SJSA1 (cell line): ENCODE measurements at regions not wholly inside any gene's neighbourhood (a gene's known extent, or its start where the extent isn't known, plus 50 kb on each side); places are given as distances from the start of the nearest gene placed in this dataset.
A peak's percentile ranks its signal among the peaks of the same experiment; 100 is the strongest.

Source experiments
- DNase-seq, 2 experiments: peaks; one replicate each; pipeline ENCODE4 v3.0.0-alpha.2; 2015 to 2020; ENCODE audit warnings: low spot score in 2 of 2, low read depth in 1 of 2
- H3K27ac ChIP-seq: fragments of 250-450 bp; sonication (Bioruptor Pico); 2 replicates; pipeline ENCODE4 v1.5.1; 2020; ENCODE audit warnings: mild to moderate bottlenecking, moderate library complexity
- H3K27me3 ChIP-seq: fragments of 250-450 bp; sonication (Bioruptor Pico); replicated peaks from 2 replicates; pipeline ENCODE4 v1.5.1; 2020; ENCODE audit warnings: mild to moderate bottlenecking, moderate library complexity
- H3K36me3 ChIP-seq: fragments of 250-450 bp; sonication (Bioruptor Pico); 2 replicates; pipeline ENCODE4 v1.5.1; 2020; ENCODE audit warnings: mild to moderate bottlenecking
- H3K4me1 ChIP-seq: fragments of 250-450 bp; sonication (Bioruptor Pico); replicated peaks from 2 replicates; pipeline ENCODE4 v1.6.1; 2021; ENCODE audit warnings: mild to moderate bottlenecking
- H3K4me3 ChIP-seq: fragments of 250-450 bp; sonication (Bioruptor Pico); 2 replicates; pipeline ENCODE4 v1.5.1; 2020; ENCODE audit warnings: mild to moderate bottlenecking
- H3K9me3 ChIP-seq: fragments of 250-450 bp; sonication (Bioruptor Pico); replicated peaks from 2 replicates; pipeline ENCODE4 v1.5.1; 2020; ENCODE audit warnings: mild to moderate bottlenecking

DNA sequence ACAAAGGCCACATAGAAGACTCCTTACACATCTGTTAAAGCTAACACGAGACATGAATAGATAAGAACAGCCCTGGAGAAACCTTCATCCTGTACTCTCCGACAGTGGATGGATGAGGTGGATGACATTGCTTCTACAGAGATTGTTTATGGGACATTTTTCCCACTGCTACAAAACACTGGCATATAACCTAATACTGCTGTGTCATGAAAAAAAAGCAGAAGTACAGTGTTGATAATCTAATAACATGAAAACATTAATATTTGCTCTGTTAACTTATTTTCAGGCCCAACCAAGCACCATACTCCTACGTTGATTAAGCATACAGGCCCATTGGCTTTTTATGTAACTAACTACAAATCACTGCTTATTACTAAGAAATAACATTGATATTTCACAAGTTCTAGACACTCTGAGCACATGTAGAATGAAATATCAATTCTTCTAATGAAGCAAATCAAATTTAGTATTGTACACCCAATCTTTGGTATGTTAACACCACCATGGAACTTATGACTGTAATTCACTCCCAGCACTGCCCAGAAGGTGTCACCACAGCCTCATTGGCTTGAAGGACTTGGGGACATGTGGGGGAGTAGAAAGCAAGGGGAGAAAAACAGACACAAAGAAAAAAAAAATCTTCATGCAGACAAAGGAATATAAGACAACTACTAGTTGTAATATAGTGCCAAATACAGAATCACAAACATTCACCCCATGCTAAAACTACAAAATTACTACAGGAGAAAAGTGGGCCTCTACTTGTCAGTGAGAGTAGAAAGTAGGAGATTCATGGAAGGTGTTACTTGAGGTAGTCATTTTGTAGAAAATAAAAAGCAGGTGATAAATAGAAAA is 330.0 kb upstream of the PMFBP1 start:
- no peaks in the 10 kb centered on the region for H3K36me3 ChIP-seq
- DNase-seq, result peak; percentile 60 to 61
- H3K27me3 ChIP-seq, result no peaks in the 10 kb centered on the region
- no peak overlapping the region for H3K4me3 ChIP-seq
- no peak overlapping the region for H3K27ac ChIP-seq
- no peaks in the 10 kb centered on the region for H3K4me1 ChIP-seq
- no peaks in the 10 kb centered on the region for H3K9me3 ChIP-seq

- no peaks in the 10 kb centered on the region for H3K9me3 ChIP-seq
- no peaks in the 10 kb centered on the region for H3K4me1 ChIP-seq
- no peaks in the 10 kb centered on the region for H3K36me3 ChIP-seq
- no peak for DNase-seq
- no peak overlapping the region for H3K27ac ChIP-seq
- no peak overlapping the region for H3K4me3 ChIP-seq
- H3K27me3 ChIP-seq, result no peaks in the 10 kb centered on the region
These were observed 328.6 kb upstream of the PMFBP1 start for GRCh38 chr16:72500545-72500944.

DNA sequence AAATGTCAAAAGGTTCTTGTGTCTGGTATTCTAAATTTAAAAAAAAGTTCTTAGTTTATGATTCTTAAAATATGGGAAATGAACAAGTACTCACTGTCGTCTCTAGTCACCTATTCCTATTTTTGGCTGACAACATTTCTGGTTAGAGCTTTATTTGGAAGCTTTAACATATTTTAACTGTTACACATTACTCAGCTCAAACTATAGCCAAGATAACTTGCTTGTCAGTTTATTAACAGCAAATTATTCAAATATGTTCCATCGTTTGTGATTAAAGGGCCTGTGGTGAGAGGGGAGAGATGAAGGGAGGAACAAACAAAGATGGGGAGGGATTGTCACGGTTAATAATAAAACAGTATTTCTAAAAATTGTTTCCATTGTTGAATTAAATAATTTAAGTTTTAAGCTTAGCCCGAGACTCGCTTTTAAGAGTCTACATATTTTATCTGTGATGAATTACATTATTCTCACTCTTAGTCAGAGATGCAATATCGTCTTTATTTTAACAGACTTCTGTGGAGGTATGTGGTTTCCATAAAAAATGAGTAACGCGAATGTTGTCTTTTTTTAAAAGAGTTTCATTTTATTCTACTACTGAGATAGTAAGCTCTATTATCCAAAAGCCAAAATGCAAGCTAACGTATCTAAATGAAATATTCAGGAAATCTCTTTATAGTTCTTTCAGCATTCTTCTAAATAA is 321.9 kb upstream of the PMFBP1 start:
- Histone ChIP-seq H3K4me3 (peak overlapping the region; percentile 1; the same call in 1 of the 2 replicates), H3K4me1 (peaks cover 24% of the 10 kb centered on the region), H3K27ac (peak overlapping the region; percentile 98), H3K9me3 (no peaks in the 10 kb centered on the region), H3K36me3 (no peaks in the 10 kb centered on the region), H3K27me3 (no peaks in the 10 kb centered on the region)
- peak in 1 of 2 experiments; percentile 79 for DNase-seq

DNA sequence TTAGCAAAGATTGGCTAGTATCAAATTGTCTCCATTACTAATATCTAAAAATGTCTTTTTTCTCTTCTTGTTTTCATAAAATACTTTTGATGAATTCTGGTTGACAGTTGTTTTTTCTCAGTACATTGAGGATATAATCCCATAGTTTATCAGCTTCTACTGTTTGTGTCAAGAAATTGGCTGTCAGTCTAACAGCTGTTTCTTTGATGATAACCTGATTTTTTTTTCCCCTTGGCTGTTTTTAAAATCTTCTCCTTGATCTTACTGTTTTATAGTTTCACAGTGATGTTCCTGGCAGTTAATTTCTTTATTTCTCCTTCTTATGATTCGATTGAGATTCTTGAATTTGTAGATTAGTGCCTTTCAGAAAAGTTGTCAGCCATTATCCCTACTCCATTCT is 315.3 kb upstream of the PMFBP1 start:
- Histone ChIP-seq H3K27me3 (no peaks in the 10 kb centered on the region), H3K4me3 (no peak overlapping the region), H3K4me1 (no peaks in the 10 kb centered on the region; the same call in 1 of the 2 replicates), H3K9me3 (no peaks in the 10 kb centered on the region), H3K36me3 (no peaks in the 10 kb centered on the region), H3K27ac (no peak overlapping the region)
- no peak for DNase-seq

GRCh38 chr16:72482695-72483094 is 310.7 kb upstream of the PMFBP1 start:
- no peaks in the 10 kb centered on the region for H3K36me3 ChIP-seq
- H3K4me1 ChIP-seq, result peaks cover 18% of the 10 kb centered on the region
- H3K27me3 ChIP-seq, result no peaks in the 10 kb centered on the region
- no peak overlapping the region for H3K27ac ChIP-seq
- no peak for DNase-seq
- no peak overlapping the region for H3K4me3 ChIP-seq
- H3K9me3 ChIP-seq, result no peaks in the 10 kb centered on the region

DNA sequence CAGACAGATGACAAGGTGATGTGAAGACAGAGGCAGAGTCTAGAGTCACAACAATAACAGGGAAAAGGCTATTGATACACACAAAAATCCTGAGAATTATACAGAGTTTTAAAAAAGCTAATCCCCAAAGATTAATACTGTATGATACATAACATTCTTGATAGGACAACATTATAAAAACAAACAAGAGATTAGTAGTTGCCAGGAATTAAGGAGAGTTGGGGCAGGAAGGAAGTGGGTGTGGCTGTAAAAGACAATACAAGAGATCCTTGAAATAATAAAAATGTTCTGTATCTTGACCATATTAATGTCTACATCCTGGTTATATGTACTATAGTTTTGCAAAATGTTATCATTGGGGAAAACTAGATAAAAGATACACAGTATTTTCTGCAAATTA is 309.5 kb upstream of the PMFBP1 start:
- Histone ChIP-seq H3K27ac (peak overlapping the region; percentile 61), H3K9me3 (no peaks in the 10 kb centered on the region)
- no peak for DNase-seq

GRCh38 chr16:72480911-72481310 is 309.0 kb upstream of the PMFBP1 start:
- peak overlapping the region; percentile 61 for H3K27ac ChIP-seq

More for the DNA sequence above, 309.5 kb upstream of the PMFBP1 start:
- H3K36me3 ChIP-seq, result no peaks in the 10 kb centered on the region
- peaks cover 18% of the 10 kb centered on the region for H3K4me1 ChIP-seq
- no peak overlapping the region for H3K4me3 ChIP-seq
- no peaks in the 10 kb centered on the region for H3K27me3 ChIP-seq

DNA sequence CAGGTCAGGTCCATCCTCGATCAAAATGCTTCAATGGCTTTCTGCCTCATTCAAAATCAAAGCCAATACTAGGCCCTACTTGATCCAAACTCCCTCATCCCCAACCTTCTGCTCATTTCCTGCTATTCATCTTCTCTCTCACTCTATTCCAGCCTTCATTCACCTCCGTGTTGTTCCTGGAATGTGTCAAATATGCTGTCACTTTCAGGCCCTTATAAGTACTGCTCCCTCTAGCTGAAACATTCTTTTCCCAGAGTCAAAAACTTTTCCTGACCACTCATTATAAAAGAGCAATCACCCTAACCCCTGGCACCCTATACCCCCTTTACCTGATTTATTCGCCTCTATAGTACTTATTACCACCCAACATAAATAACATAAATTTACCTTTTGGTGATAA is 303.7 kb upstream of the PMFBP1 start:
- H3K36me3 ChIP-seq, result no peaks in the 10 kb centered on the region
- H3K4me1 ChIP-seq, result peaks cover 36% of the 10 kb centered on the region
- H3K27me3 ChIP-seq, result no peaks in the 10 kb centered on the region
- DNase-seq, result peak in 1 of 2 experiments; percentile 48
- peak overlapping the region; percentile 76 for H3K27ac ChIP-seq
- no peak overlapping the region for H3K4me3 ChIP-seq
- no peaks in the 10 kb centered on the region for H3K9me3 ChIP-seq

More at GRCh38 chr16:72480911-72481310, 309.0 kb upstream of the PMFBP1 start:
- Histone ChIP-seq H3K4me1 (peaks cover 23% of the 10 kb centered on the region), H3K27me3 (no peaks in the 10 kb centered on the region), H3K9me3 (no peaks in the 10 kb centered on the region), H3K36me3 (no peaks in the 10 kb centered on the region), H3K4me3 (no peak overlapping the region)
- DNase-seq, result peak in 1 of 2 experiments; percentile 58

- no peaks in the 10 kb centered on the region for H3K27me3 ChIP-seq
- DNase-seq, result peak; percentile 61 to 90
- no peaks in the 10 kb centered on the region for H3K9me3 ChIP-seq
- H3K4me3 ChIP-seq, result no peak overlapping the region
- peaks cover 29% of the 10 kb centered on the region for H3K4me1 ChIP-seq
- peak overlapping the region; percentile 76 for H3K27ac ChIP-seq
- H3K36me3 ChIP-seq, result no peaks in the 10 kb centered on the region
These were observed 302.7 kb upstream of the PMFBP1 start for GRCh38 chr16:72474501-72475123.

- H3K27ac ChIP-seq, result peak overlapping the region; percentile 76
These were observed 301.7 kb upstream of the PMFBP1 start for GRCh38 chr16:72473631-72474030.

DNA sequence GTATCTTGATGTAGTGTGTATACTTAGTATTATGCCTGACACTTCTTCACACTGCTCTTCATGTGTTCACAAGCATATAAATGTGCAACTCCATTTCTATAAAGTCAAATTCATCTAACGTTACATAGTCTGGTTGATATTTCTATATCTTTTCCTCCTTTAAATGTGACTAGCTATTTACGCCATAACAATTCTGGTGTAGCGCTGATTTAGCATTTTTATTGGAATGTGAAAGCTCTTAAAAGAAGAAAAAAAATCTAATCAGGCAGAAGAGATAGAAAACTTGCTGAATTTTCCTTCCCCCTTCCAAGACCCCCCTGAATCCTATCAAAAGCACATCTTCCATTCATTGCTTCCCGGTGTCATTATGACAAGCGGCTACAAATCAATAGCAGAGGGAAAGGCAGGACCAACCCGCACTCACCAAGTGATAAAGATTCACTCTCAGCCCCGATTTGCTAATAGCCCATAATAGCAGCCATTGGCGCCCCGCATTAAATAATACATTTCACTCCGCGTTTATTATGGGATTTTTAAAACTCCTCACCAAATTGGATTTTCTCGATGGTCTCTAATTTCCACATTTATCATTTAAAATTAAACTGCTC is 299.5 kb upstream of the PMFBP1 start:
- H3K4me3 ChIP-seq, result no peak overlapping the region
- H3K9me3 ChIP-seq, result no peaks in the 10 kb centered on the region
- DNase-seq, result no peak
- peaks cover 29% of the 10 kb centered on the region for H3K4me1 ChIP-seq
- no peaks in the 10 kb centered on the region for H3K27me3 ChIP-seq
- no peaks in the 10 kb centered on the region for H3K36me3 ChIP-seq
- H3K27ac ChIP-seq, result no peak overlapping the region

More at GRCh38 chr16:72473631-72474030, 301.7 kb upstream of the PMFBP1 start:
- no peak for DNase-seq
- H3K9me3 ChIP-seq, result no peaks in the 10 kb centered on the region
- no peaks in the 10 kb centered on the region for H3K36me3 ChIP-seq
- no peaks in the 10 kb centered on the region for H3K27me3 ChIP-seq
- H3K4me3 ChIP-seq, result no peak overlapping the region
- H3K4me1 ChIP-seq, result peaks cover 29% of the 10 kb centered on the region

DNA sequence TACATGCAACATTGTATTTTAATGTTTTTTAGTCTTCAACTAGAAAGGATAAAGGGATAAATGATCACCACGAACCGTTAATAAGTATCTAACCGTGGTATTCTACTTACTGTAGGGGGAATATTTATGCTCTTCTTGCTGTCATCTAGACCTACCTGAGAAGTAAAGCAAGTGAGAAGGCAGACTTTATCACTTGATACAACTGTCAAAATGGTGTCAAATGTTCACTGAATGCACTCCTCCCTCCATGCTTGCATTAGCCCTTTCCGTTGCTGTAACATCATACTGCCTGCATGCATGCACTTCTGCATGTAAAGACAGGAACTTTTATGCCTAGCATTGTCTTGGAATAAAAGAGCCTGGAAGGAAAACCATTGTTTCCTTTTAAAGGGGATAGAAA is 298.6 kb upstream of the PMFBP1 start:
- Histone ChIP-seq H3K27ac (no peak overlapping the region), H3K27me3 (no peaks in the 10 kb centered on the region), H3K36me3 (no peaks in the 10 kb centered on the region), H3K9me3 (no peaks in the 10 kb centered on the region), H3K4me1 (peaks cover 21% of the 10 kb centered on the region), H3K4me3 (no peak overlapping the region)
- DNase-seq, result no peak

GRCh38 chr16:72469932-72470331 is 298.0 kb upstream of the PMFBP1 start:
- H3K27me3 ChIP-seq, result no peaks in the 10 kb centered on the region
- no peaks in the 10 kb centered on the region for H3K36me3 ChIP-seq
- no peak overlapping the region for H3K27ac ChIP-seq
- no peak for DNase-seq
- H3K9me3 ChIP-seq, result no peaks in the 10 kb centered on the region
- H3K4me1 ChIP-seq, result peaks cover 15% of the 10 kb centered on the region
- no peak overlapping the region for H3K4me3 ChIP-seq
